ENCODE measurements at regions not wholly inside any gene's neighbourhood (a gene's known extent, or its start where the extent isn't known, plus 50 kb on each side); places are given as distances from the start of the nearest gene placed in this dataset.
"Not testable (repeated sequence)": the region's sequence is repeated elsewhere in the genome, so short reads cannot be mapped to it uniquely, and the experiment has no call there.

- H3K36me3 ChIP-seq = no peaks in the 10 kb centered on the region
- H3K27ac ChIP-seq = no peak overlapping the region
- no peaks in the 10 kb centered on the region for H3K27me3 ChIP-seq
- H3K9me3 ChIP-seq = no peaks in the 10 kb centered on the region
- no peak for DNase-seq
- 87 to 91% methylated on average over 2 of the region's 2 CpGs for WGBS, 2 donors
- H3K4me3 ChIP-seq (replicated peaks in 1 of 3) = no peak overlapping the region
- TF ChIP-seq POLR2A (IDR thresholded peaks at IDR 0.05) (no peak), CTCF (IDR thresholded peaks at IDR 0.05) (no peak)
- intact Hi-C loops (cut with DNase I) = no loop called here
- peaks cover 0 to 6% of the 10 kb centered on the region in 2 donors for H3K4me1 ChIP-seq
Measured at GRCh38 chr18:34953212-34953611, 88.0 kb upstream of the MAPRE2 start.

- H3K27ac ChIP-seq; H3K27me3 ChIP-seq; intact Hi-C loops (cut with DNase I); H3K36me3 ChIP-seq; DNase-seq; H3K4me3 ChIP-seq (replicated peaks in 1 of 3); H3K4me1 ChIP-seq; H3K9me3 ChIP-seq: not testable (repeated sequence)
Measured at GRCh38 chr18:34955494-34955893, 85.7 kb upstream of the MAPRE2 start.

GRCh38 chr18:34956663-34957062, 84.5 kb upstream of the MAPRE2 start:
- intact Hi-C loops (cut with DNase I) = no loop called here
- Histone ChIP-seq H3K4me1 (peaks cover 0 to 6% of the 10 kb centered on the region in 2 donors), H3K27ac (no peak overlapping the region), H3K36me3 (no peaks in the 10 kb centered on the region), H3K4me3 (replicated peaks in 1 of 3) (no peak overlapping the region), H3K9me3 (no peaks in the 10 kb centered on the region), H3K27me3 (no peaks in the 10 kb centered on the region)
- DNase-seq = no peak
- TF ChIP-seq CTCF (IDR thresholded peaks at IDR 0.05) (no peak), POLR2A (IDR thresholded peaks at IDR 0.05) (no peak)

- H3K36me3 ChIP-seq = no peaks in the 10 kb centered on the region
- H3K27me3 ChIP-seq = no peaks in the 10 kb centered on the region
- no peak for DNase-seq
- peaks cover 0 to 6% of the 10 kb centered on the region in 2 donors for H3K4me1 ChIP-seq
- TF ChIP-seq CTCF (IDR thresholded peaks at IDR 0.05) (no peak), POLR2A (IDR thresholded peaks at IDR 0.05) (no peak)
- WGBS, 2 donors = 92 to 93% methylated on average over 3 of the region's 3 CpGs
- H3K4me3 ChIP-seq (replicated peaks in 1 of 3) = no peak overlapping the region
- no peak overlapping the region for H3K27ac ChIP-seq
- intact Hi-C loops (cut with DNase I) = no loop called here
- no peaks in the 10 kb centered on the region for H3K9me3 ChIP-seq
Measured at GRCh38 chr18:34957119-34957863, 83.9 kb upstream of the MAPRE2 start.

GRCh38 chr18:34957864-34958259, 83.4 kb upstream of the MAPRE2 start:
- Histone ChIP-seq H3K27ac (no peak overlapping the region), H3K36me3 (no peaks in the 10 kb centered on the region), H3K9me3 (no peaks in the 10 kb centered on the region), H3K4me3 (replicated peaks in 1 of 3) (no peak overlapping the region), H3K27me3 (no peaks in the 10 kb centered on the region), H3K4me1 (peaks cover 0 to 6% of the 10 kb centered on the region in 2 donors)
- TF ChIP-seq CTCF (IDR thresholded peaks at IDR 0.05) (no peak), POLR2A (IDR thresholded peaks at IDR 0.05) (no peak)
- 35 to 50% methylated on average over 2 of the region's 2 CpGs for whole genome bisulfite sequencing, 2 donors
- intact Hi-C loops (cut with DNase I) = no loop called here
- DNase-seq = no peak

Measured in thyroid gland (tissue), 4 donors.